Ramos (cell line): ENCODE measurements at regions not wholly inside any gene's neighbourhood (a gene's known extent, or its start where the extent isn't known, plus 50 kb on each side); places are given as distances from the start of the nearest gene placed in this dataset.

Experiments
- in situ Hi-C: fragments of 300-500 bp; cut with MboI; formaldehyde crosslinking; loops from one replicate; pipeline ENCODE4 v1.14.3; 2022; ENCODE audit warnings: low sequenced_read_pairs; ENCODE audit not compliant: unreplicated experiment

DNA sequence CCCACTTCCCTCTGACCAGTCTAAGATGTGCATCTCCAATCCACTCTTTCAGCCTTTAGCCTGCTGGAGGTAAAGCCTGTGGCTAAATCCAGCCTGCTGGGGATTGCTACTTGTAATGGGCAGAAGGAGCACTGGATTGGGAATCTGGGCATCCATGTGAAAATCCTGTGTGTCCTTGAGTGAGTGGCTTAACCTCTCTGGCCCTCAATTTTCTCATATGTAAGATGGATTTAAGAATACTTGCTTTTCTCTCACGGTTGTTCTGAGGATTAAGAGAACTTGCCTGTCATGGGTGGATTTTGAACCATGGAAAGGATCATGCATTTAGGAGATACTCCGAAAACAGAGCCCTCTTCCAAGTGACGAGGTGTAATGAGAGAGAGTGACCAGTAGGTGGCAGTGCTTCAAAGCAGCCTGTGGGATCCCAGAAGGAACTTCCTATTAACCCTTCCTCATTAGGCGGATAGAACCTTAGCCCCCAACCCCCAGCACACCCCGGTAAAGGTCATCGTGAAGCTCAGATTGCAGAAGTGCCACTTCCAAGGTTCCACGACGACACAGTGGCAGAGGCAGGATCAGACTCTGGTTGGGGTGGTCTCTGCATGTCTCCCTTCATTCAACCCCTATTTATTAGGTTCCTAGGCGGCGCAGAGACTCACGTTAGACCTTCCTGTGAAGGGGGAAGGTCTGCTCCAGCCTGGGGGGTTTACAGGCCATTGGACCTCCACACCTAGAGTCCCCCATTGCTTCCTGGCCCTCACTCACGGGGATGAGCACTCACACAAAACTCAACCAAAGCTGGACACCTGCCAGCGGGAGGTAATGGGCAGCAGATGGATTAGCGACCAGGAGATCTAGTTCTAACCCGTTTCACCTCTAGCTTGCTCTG, 68.7 kb upstream of the ZNF618 start:
- in situ Hi-C loops, result no loop called here

DNA sequence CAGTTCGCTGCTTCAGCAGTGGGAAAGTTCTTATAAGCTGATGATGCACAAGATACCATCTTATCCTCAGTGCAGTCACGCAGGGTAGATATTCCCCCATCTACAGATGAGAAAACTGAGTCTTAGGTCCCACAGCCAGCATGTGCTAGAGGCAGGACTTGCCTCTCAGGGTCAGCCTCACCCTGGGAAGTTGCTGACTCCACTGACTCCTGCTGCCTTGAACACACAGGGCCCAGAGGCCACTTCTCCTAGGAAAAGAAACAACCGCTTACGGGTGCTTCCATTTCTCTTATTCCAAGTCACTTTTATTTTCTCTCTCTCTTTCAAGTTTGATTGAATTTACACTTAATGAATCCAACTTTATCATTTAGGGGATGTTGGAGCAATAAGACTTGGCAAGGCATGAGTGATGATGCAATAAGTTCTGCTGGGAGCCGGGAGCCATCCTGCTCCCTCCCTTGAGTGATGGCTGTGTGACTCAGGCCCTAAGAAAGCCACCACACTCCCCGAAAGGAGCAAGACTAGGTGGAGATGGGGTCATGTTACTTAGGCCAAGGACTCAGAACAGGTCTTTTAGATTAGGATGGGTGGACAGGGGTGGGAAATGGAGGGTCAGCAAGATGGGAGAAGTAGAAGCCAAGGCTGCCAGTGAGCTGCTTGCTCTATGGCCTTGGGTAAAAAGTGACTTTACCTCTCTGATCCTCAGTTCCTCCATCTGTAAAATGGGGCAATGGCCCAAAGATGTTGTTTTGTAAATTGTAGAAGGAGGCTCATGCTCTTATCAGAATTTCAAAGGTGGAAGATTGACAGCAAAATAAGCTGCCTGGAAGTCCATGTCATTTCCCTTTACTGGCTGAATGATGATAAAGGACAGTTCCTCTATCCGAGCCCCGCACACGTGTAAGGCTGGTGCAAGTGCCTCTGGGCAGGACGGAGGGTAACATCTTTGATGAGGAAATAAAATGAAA, 67.4 kb upstream of the ZNF618 start:
- in situ Hi-C loops, result no loop called here

DNA sequence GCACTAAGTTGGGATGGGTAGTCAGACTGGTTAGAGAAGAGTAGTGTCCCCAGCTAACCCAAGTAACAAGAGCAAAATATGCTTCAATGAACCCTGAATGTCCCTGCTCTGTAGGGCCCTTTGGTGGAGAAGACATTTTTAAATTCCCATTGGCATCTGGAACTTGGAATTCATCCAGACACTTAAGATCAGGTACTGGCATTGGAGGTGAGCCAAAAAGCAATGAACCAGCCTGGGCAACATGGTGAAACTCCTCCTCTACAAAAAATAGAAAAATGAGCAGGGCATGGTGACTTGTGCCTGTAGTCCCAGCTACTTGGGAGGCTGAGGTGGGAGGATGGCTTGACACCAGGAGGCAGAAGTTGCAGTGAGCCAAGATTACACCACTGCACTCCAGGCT, 58.9 kb upstream of the ZNF618 start:
- in situ Hi-C loops, result no loop called here

DNA sequence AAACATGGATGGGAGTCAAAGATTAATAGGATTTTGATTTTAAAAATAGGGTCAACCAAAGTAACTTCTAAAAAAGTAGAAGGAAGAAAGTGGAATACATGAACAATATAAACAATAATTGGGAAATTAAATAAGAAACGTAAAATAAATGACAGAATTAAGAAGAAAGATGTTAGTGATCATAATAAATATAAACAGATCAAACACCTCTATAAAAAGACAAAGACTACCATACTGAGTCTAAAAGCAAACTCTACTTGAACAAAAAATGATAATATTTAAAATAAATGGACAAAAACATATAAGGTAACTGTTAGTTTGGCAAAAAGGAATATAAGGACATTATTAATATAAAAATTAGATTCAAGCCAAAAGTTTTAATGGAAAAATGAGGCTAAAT, 57.7 kb upstream of the ZNF618 start:
- in situ Hi-C loops, result no loop called here

DNA sequence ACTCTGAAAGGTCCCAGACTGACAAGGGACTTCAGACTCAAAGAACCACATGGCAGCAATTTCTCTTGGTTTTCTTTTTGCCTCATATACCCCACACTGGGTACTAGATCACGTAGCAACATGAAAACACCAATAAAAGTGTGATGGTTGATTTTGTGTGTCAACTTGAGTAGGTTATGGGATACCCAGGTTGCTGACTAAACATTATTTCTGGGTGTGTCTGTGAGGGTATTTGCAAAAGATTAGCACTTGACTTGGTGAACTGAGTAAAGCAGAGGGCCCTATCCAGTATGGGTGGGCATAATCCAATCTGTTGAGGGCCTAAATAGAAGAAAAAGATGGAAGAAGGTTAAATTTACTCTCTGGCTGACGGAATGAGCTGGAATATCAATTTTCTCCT, 53.8 kb upstream of the ZNF618 start:
- in situ Hi-C loops, result no loop called here

DNA sequence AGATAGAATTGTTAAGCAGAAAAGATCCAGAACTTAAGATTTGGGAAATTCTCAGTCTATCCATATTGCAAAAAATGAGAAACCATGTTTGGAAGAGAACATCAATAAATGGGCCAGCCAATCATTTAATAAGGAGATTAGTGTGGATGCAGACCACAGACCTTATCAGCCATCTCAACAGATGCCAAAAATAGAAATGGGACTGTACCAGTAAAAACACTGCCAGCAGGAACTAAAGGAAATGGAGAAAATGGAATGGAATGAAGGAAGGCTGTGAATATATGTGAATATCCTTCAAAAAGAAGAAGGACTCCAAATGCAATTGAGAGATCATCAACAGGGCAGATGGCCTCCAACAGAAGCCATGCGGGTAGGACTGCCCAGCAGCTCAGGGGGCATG, 52.7 kb upstream of the ZNF618 start:
- in situ Hi-C loops, result no loop called here
